ENCODE measurements at regions not wholly inside any gene's neighbourhood (a gene's known extent, or its start where the extent isn't known, plus 50 kb on each side); places are given as distances from the start of the nearest gene placed in this dataset.
"Not testable (repeated sequence)": the region's sequence is repeated elsewhere in the genome, so short reads cannot be mapped to it uniquely, and the experiment has no call there.

GRCh38 chr3:102360183-102360860 lies 74.5 kb upstream of the ZPLD1 start:
- no peak overlapping the region for H3K27ac ChIP-seq
- DNase-seq: no peak
- H3K36me3 ChIP-seq (ENCODE audit: low read depth, missing control alignments): no peaks in the 10 kb centered on the region
- H3K9me3 ChIP-seq: no peaks in the 10 kb centered on the region
- TF ChIP-seq POLR2A (IDR thresholded peaks at IDR 0.05) (no peak), CTCF (IDR thresholded peaks at IDR 0.05) (no peak)
- intact Hi-C loops (cut with DNase I; ENCODE audit: low total_unique reads): no loop called here
- H3K4me3 ChIP-seq: no peak overlapping the region
- H3K4me1 ChIP-seq: no peaks in the 10 kb centered on the region
- WGBS, 2 donors: 85 to 91% methylated on average over 1 of the region's 1 CpG
- H3K27me3 ChIP-seq: no peaks in the 10 kb centered on the region

GRCh38 chr3:102361101-102361500 lies 73.7 kb upstream of the ZPLD1 start:
- no peaks in the 10 kb centered on the region for H3K36me3 ChIP-seq (ENCODE audit: low read depth, missing control alignments)
- intact Hi-C loops (cut with DNase I; ENCODE audit: low total_unique reads): no loop called here
- no peak for TF ChIP-seq POLR2A (IDR thresholded peaks at IDR 0.05)
- no peak for TF ChIP-seq CTCF (IDR thresholded peaks at IDR 0.05)
- H3K27ac ChIP-seq: no peak overlapping the region
- H3K27me3 ChIP-seq: no peaks in the 10 kb centered on the region
- H3K9me3 ChIP-seq: no peaks in the 10 kb centered on the region
- no peak overlapping the region for H3K4me3 ChIP-seq
- no peaks in the 10 kb centered on the region for H3K4me1 ChIP-seq
- no peak for DNase-seq
- 40 to 48% methylated on average over 3 of the region's 3 CpGs for WGBS, 2 donors

DNA sequence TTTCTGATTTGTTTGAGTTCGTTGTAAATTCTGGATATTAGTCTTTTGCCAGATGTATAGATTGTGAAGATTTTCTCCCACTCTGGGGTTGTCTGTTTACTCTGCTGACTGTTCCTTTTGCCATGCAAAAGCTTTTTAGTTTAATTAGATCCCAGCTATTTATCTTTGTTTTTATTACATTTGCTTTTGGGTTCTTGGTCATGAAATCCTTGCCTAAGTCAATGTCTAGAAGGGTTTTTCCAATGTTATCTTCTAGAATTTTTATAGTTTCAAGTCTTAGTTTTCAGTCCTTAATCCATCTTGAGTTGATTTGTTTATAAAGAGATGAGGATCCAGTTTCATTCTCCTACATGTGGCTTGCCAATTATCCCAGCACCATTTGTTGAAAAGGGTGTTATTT lies 68.7 kb upstream of the ZPLD1 start:
- H3K9me3 ChIP-seq; H3K27ac ChIP-seq; H3K27me3 ChIP-seq; intact Hi-C loops (cut with DNase I; ENCODE audit: low total_unique reads); H3K4me1 ChIP-seq; H3K36me3 ChIP-seq (ENCODE audit: low read depth, missing control alignments); H3K4me3 ChIP-seq; DNase-seq: not testable (repeated sequence)
- 90 to 96% methylated on average over 1 of the region's 1 CpG for WGBS, 2 donors

GRCh38 chr3:102374863-102375634 lies 59.8 kb upstream of the ZPLD1 start:
- intact Hi-C loops (cut with DNase I; ENCODE audit: low total_unique reads): no loop called here
- 76 to 82% methylated on average over 2 of the region's 2 CpGs for WGBS, 2 donors
- TF ChIP-seq CTCF (IDR thresholded peaks at IDR 0.05) (no peak), POLR2A (IDR thresholded peaks at IDR 0.05) (no peak)
- no peak overlapping the region for H3K4me3 ChIP-seq
- H3K27ac ChIP-seq: no peak overlapping the region
- H3K36me3 ChIP-seq (ENCODE audit: low read depth, missing control alignments): no peaks in the 10 kb centered on the region
- H3K4me1 ChIP-seq: no peaks in the 10 kb centered on the region
- no peak for DNase-seq
- no peaks in the 10 kb centered on the region for H3K9me3 ChIP-seq
- no peaks in the 10 kb centered on the region for H3K27me3 ChIP-seq

DNA sequence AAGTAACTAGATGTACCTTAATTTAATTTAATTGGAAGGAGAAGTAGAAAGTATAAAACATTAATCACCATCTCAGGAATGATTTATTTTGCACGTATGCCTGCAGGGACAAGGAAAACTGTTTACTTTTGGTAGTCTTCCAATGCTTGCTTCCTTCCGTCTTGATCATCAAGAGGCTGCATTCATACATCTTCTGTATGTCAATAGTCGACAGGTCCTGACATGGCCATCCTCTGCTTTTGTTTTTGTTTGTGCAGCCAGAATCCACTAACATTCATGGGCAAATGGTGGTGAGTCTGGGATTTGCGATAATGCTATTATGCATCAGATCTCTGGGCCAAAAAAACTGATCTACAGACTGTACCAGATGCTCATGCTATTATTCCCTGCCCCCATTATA lies 56.6 kb upstream of the ZPLD1 start:
- no peak for DNase-seq
- H3K36me3 ChIP-seq (ENCODE audit: low read depth, missing control alignments): no peaks in the 10 kb centered on the region
- no peak overlapping the region for H3K4me3 ChIP-seq
- intact Hi-C loops (cut with DNase I; ENCODE audit: low total_unique reads): no loop called here
- H3K27ac ChIP-seq: no peak overlapping the region
- H3K9me3 ChIP-seq: no peaks in the 10 kb centered on the region
- TF ChIP-seq POLR2A (IDR thresholded peaks at IDR 0.05): no peak
- no peak for TF ChIP-seq CTCF (IDR thresholded peaks at IDR 0.05)
- no peaks in the 10 kb centered on the region for H3K27me3 ChIP-seq
- no peaks in the 10 kb centered on the region for H3K4me1 ChIP-seq
- WGBS, 2 donors: 90% methylated on average over 4 of the region's 4 CpGs

DNA sequence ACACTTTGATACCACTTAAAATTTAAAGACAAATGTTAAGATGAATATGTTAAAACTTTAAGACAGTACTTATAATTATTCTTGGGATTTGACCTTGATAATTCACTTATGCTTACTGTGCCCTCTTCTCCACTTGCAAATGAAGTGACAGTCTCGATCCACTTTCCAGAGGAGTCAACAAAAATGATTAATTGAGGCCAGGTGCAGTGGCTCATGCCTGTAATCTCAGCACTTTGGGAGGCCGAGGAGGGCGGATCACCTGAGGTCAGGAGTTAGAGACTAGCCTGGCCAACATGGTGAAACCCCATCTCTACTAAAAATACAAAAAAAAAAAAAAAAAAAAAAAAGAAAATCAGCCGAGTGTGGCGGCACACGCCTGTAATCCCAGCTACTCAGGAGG lies 52.6 kb upstream of the ZPLD1 start:
- DNase-seq; intact Hi-C loops (cut with DNase I; ENCODE audit: low total_unique reads); H3K9me3 ChIP-seq; H3K36me3 ChIP-seq (ENCODE audit: low read depth, missing control alignments); H3K27me3 ChIP-seq; H3K4me3 ChIP-seq; H3K4me1 ChIP-seq; H3K27ac ChIP-seq: not testable (repeated sequence)
- WGBS, 2 donors: 86 to 89% methylated on average over 5 to 6 of the region's 6 CpGs
